ENCODE measurements at regions not wholly inside any gene's neighbourhood (a gene's known extent, or its start where the extent isn't known, plus 50 kb on each side); places are given as distances from the start of the nearest gene placed in this dataset.

DNA sequence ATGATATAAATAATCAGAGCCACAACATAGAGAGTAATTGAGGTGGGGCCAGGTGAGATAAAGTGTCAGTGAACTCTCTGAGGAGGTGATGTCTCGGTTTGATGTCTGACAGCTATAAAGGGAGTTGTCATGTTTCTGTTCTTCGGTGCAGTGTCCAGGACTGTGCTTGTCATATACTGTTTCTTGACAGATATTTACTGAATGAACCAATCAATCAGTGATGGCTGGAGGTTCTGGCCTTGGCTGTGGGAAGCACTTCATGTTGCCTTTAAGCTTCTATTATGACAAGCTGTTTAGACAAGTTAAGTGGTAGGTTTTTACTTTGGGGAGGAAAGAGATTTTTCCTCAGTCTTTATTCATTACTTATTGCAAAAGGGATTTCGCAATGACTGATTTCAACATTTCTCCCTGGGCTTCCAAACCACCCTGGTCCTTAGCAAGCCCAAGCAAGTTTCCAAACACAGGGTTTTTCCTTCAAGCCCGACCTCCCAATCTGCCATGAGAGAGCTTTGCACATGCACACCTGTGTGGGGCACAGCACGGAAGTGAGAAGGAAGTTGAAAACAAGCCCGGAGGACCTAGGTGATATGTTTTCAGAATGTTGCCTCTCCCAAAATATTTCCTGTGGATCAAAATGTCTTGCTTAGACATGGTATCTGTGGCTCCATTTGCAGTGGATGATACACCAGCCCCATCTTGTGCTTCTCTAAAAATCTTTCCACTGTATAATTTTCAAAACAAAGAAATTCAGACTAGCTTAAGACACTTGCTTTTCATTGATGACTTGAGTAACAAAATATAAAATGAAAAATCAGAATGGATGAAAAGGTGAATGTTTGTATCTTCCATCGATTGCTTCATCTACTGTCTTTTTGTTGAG, 567.3 kb upstream of the BTBD3 start:
- peak; percentile 63 for DNase-seq (ENCODE audit: low read depth)

DNA sequence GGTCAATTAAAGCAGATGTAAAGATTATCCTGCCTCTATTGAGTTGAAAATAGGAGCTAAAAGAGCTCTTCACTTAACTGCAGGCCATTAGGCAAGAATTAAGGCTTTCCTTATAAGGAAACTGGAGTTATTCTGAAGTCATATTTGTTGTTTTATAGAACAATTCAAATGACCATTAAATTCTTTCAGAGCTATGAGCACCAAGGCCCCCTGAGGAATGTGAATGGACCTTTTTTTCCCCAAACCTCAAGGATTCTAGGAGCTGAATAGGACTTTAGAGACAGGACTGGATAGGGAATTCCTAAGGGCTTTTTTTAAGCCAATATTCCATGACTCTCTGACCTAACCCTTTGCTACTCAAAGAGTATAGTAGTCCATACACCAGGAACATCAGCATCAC, 565.7 kb upstream of the BTBD3 start:
- peak; percentile 50 for DNase-seq (ENCODE audit: low read depth)

DNA sequence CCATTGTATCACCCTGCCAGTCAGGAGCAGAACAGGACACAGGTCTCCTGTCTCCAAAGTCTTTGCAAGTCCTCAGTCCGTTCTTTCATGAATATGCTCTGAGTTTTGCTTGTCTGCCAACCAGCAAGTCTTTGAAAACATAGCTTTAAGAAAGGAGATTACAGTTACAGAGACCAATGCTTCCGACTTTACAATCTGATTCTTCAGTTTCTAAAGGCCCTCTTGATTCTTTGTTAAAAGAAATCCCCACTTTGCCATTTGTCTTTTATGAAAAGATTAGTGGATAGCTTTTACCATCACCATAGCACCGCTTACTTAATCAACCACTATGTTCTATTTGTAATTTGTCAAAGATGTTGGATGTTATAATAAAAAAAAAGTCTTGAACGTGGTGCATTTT, 562.8 kb upstream of the BTBD3 start:
- no peak for DNase-seq (ENCODE audit: low read depth)

DNA sequence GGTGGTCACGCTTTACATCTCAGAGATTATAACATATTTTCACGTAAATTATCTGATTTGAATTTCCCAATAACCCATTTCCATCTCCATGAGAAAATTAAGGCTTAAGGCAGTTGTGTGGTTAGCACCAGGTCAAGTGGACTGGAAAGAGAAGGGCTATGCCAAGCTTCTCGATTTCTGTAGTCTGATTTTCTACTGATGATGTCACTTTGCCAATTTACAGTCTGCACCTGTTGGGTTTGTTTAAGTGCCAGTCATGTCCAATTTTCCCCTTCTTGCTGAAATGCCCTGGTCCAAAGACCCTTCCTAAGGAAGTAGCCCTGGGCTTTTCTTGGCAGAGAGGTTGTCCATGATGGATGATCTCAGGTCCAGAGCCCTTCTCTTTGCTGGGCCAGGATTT, 562.3 kb upstream of the BTBD3 start:
- DNase-seq (ENCODE audit: low read depth), result no peak

DNA sequence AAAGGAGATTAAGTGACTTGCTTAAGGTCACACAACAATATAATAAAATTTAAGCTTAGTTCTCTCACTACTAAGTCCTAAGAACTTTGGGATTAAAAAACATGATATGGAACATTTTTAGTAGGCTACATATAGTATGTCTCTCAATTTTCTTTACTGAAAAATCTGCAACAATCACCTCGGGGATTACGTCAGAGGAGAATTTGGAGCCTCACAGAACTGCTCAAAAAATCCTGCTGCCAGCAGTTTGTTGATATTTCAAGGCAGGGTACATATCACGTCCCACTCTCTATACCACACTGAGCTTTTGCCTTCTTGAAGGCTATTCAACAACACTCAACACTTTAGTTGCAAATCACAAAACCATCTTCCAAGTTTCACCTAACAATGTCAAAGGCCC, 561.6 kb upstream of the BTBD3 start:
- DNase-seq (ENCODE audit: low read depth), result no peak

DNA sequence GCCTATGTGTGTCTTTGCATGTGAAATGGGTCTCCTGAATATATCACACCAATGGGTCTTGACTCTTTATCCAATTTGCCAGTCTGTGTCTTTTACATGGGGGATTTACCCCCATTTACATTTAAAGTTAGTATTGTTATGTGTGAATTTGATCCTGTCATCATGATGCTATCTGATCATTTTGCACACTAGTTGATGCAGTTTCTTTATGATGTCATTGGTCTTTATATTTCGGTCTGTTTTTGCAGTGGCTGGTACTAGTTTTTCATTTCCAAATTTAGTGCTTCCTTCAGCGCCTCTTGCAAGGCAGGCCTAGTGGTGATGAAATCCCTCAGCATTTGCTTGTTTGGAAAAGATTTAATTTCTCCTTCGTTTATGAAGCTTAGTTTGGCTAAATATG, 555.2 kb upstream of the BTBD3 start:
- DNase-seq (ENCODE audit: low read depth), result no peak

DNA sequence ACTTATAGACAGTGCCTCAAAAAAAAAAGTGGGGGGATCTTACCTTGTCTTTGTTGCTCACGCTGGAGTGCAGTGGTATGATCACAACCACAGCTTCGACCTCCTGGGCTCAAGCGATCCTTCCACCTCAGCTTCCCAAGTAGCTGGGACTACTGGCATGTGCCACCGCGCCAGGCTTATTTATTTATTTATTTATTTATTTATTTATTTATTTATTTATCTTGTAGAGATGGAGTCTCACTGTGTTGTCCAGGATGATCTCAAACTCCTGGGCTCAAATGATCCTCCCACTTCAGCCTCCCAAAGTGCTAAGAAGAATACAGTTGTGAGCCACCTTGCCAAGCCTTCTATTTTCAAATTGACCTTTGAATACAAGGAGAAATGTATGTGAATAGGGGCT, 553.0 kb upstream of the BTBD3 start:
- DNase-seq (ENCODE audit: low read depth), result no peak

DNA sequence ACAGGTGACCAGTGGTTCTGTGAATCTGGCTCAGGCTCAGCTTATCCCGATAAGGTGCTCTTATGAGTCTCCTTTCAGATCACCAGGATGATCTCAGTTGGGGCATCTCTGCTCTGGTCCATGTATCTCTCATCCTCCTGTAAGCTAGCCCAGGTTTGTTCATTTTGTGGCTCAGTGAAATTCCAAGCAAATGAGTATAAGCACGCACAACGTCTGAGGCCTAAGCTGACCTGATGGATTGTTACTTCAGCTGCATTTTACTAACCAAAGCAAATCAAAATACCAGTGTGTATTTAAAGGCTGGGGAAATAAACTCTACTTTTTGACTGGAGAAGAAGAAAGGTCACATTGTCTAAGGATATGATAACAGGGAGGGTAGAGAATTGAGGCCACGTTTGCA, 551.0 kb upstream of the BTBD3 start:
- DNase-seq (ENCODE audit: low read depth), result peak; percentile 30

DNA sequence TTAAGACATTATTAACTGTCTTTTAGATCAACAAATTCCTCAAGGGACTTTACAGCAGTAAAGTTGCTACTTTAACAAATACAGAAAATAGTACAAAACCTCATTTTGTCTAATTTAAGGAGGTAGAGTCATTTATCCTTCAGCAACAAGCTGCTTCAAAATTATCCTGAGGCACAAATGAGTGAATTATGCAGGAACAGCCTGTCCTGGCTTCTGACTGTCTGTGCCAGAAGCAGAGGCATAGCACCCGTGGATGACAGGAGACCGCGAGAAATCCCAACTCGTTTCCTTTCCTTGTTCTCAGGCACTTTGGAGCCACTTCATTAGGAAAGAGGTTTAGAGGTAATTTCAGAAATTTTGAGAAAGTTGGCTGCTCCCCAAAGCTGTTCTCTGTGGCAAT, 549.2 kb upstream of the BTBD3 start:
- DNase-seq (ENCODE audit: low read depth), result no peak

DNA sequence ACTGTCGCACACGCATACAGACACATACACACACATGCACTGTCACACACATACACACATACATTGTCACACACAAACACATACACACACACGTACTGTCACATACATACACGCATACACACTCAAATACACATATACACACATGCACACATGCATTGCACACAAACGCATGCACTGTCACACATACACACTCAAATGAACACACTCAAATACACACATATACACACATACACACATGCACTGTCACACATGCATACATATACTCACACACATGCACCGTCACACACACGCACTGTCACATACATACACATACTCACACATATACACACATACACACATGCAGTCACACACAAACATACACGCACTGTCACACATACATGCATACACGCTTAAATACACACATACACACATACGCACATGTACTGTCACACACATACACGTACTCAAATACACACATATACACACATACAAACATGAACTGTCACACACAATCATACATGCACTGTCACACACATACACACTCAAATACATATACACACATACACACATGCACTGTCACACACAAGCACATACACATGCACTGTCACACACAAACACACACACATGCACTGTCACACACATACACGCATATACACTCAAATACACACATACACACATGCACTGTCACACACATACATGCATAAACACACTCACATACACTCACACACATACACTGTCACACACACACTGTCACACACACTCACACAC, 548.6 kb upstream of the BTBD3 start:
- no peak for DNase-seq (ENCODE audit: low read depth)

DNA sequence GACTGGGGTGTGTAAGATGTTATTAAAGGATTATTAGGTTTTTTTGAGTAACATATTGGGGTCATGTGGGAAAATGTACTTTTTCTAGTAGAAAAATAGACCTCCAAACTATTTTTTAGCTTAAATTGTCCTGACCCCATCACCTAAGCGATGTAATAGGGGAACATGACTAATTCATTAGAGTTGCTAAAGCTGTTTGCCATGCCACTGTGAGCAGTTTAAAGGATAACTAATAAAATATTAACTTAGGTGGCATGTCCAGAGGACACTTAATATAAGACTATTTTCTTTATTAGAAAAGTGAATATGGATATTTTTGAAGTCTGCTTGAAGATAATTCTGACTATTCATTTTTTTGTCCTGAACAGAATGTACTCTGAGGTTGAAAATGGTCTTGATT, 545.9 kb upstream of the BTBD3 start:
- no peak for DNase-seq (ENCODE audit: low read depth)

DNA sequence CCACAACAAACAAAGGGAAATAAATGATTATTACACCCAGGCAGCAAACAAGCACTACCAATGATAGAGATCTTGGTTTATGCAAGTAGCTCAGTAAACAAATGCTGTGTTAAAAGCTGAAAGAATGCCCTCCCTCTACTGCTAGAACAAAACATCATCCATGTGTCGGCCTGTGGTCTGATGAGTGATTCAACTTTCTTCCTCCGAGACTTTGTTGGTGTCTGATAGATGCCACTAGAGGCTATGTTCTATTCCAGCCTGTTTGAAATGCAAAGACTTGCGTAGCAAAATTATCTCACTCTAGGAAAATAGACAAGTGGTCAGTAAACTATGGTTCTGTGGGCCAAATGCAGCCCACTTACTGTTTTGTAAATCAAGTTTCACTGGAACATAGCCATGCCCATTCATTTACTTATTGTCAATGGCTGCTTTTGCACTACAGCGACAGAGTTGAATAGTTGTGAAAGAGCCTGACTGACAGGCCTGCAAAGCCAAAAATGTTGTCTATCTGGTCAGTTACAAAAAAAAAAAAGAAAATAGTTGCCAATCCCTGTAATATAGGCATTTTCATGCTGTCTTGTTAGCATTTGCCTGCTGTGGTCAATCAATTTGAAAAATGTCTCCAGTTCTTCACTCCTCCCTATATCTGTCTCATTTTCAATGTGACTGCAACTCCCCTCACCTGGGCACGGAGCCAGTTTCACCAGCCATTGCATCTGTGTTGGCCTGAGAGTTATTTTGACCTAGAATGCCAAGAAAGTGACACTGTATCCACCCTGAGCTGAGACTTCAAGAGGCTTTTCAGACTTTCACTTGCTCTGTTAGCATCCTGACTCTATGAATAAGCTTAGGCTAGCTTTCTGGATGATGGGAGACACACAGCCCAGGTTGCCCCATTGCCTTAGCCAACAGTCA, 544.6 kb upstream of the BTBD3 start:
- DNase-seq (ENCODE audit: low read depth), result no peak

DNA sequence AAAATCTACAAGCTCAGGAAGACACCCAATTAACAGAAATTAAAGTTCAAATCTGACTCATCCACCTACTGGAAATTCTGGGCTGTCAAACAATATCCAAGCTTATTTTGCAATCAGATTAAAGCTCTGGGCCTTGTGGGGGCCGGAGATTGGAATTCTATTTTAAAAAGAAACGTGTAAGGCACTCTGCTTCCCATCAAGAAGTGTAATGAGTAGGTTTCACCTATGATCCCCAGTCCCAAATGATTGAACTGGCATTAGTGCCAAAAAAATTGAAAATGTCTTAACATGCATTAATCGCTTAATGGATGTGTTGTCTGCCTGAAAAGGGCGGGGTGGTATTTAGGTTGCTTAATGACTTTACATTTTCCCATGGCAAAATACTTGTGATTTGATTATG, 542.4 kb upstream of the BTBD3 start:
- DNase-seq (ENCODE audit: low read depth), result no peak

DNA sequence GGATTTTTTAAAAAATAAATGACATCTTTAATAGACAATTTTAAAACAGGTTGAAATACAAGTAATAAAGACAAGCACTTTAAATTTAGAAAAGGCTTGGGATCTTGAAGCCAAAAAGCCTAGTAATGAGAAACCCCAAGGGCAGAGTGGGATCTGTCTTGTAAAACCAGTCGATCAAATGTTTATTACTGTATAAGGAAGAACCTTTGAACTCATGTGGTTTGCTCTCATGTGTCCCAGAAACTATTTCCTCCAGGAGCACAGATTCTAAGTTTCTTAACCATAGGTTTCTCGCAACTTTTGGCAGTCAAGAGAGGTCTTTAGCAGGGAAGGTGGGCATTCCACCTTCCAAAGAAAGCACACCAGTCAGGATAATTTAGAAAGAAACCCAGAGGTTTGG, 541.7 kb upstream of the BTBD3 start:
- DNase-seq (ENCODE audit: low read depth), result peak; percentile 62

DNA sequence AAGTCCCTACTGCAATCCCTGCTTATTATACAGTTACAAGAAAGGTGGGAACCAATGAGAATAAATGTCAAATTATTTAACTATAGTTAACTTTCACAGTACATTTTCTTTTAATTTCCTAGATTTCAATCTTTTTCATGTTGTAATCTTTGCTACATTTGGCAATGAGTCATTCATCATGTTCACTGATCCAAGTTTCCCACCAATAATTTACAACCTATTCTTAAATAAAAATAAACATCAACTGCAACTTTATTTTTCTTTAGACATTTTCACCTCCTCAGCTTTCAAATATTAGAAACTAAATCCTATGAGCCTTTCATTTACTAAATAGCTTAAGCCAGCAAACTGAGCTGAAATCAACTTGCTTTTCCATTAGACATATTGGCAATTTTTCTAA, 541.3 kb upstream of the BTBD3 start:
- DNase-seq (ENCODE audit: low read depth), result peak; percentile 57

DNA sequence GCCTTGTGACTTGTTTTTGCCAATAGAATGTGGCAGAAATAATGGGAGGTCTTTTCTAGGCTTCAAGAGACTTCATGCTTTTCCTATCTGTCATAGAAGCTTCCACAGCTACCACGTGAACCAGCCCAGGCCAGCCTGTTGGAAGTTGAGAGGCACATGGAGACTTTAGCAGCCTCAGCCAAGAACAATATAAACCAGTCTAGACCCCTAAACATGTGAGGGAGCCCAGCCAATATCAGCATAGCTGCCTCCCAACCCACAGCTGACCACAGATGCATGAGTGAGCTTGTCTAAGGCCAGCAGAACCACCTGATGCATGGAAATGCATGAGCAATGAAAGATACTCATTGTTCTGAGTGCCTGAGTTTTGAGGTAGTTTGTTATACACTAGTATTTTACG, 540.7 kb upstream of the BTBD3 start:
- peak; percentile 76 for DNase-seq (ENCODE audit: low read depth)

DNA sequence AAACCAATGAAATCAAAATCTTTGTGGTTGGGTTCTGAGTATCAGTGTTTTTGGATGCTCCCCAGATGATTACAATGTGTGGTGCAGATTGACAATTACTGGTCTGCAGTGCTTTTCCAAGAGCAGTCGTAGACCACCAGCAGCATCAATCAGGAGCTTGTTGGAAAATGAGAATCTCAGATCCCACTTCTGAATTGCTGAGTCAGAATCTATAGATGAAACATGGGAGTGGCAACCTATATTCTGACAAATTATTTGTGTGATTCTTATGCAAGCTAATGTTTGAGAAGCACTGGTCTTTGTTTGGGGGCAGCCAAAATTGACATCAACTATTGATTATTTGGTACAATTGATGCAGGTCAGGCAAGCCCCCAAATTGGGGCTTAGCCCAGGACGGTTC, 539.9 kb upstream of the BTBD3 start:
- no peak for DNase-seq (ENCODE audit: low read depth)

DNA sequence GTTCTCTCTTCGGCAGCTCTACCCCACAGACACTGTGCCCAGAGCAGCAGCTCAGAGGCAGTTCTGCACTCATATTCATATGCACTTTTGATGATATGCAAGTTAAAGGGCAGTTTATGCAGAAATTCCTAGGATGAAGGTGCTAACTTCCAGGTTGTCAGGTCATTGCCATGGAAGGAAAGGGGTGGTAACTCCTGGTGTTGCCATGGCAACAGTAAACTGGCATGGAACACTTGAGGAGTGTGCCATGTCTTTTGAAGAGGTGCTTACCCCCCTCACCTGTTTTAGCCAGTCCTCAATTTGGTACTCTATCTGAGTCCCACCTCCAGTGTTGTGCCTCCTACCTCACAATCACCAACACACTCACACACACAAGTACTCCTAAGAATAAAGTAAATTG, 539.4 kb upstream of the BTBD3 start:
- no peak for DNase-seq (ENCODE audit: low read depth)

DNA sequence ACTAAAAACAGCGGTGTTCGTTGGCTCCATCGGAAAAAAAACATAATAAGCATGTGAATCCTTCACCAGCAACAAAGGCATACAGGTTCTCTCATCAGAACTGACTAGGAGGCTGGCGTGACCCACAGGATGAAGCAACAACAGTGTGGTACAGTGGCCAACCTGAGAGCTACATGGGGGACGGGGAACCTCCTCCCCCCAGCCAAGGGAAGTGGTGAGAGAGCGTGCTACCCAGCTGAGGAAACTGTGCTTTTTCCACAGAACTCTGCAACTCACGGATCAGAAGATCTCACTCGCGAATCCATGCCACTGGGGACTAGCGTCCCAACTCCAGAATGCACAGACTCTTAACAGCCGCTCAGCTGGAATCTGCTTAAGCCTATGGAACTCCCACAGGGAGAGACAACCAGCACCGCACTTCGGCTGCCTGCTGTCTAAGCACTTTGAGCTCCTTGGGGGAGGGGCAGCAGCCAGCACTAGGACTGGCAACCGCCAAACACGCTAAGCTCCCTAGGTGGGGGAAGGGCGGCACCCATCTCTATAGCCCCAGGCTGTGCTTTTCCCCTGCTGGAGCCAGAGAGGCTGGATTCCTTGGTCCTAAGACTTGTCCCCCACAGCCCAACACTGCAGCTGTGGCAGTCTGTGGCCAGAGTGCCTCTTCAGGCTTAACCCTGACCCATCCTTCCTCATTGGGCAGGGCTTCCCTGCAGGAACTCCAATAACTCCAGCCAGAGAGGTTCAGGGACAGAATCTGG, 538.3 kb upstream of the BTBD3 start:
- DNase-seq (ENCODE audit: low read depth), result peak; percentile 30

DNA sequence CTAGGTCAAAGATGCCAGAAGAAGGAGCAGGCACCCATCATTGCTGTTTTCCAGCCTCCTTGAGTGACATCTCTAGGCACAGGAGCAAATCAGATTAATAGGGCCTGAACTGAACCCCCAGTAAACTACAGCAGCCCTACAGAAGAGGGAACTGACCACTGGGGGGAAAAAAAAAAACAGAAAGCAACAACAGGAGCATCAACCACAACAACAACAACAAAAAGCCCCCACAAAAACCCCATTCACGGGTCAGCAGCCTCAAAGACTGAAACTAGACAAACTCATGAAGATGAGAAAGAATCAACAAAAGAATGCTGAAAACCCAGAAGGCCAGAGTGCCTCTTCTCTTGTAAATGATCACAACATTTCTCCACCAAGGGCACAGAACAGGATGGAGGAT, 537.4 kb upstream of the BTBD3 start:
- DNase-seq (ENCODE audit: low read depth), result no peak

DNA sequence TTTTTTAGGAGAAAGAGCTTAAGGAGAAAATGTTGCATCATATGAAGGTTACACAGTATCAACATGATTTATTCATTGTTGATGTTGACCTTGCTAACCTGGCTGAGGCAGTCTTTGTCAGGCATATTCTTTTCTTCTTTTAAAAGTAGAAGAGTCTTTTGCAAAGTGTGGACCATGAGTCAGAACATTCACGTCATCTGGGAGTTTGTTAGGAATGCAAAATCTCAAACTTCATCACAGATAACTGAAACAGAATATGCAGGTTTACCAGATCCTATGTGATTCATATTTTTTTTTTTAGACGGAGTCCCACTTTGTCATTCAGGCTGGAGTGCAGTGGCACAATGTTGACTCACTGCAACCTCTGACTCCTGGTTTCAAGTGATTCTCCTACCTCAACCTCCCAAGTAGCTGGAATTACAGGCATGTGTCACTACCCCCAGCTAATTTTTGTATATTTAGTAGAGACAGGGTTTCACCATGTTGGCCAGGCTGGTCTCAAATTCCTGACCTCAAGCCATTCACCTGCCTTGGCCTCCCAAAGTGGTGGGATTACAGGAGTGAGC, 530.4 kb upstream of the BTBD3 start:
- DNase-seq (ENCODE audit: low read depth), result peak; percentile 89
